CD4-positive, alpha-beta T cell treated with Interleukin-12 subunit alpha and Interleukin-12 subunit beta, for 1 hour (primary cell): ENCODE measurements at regions not wholly inside any gene's neighbourhood (a gene's known extent, or its start where the extent isn't known, plus 50 kb on each side); places are given as distances from the start of the nearest gene placed in this dataset.
"Not testable (repeated sequence)": the region's sequence is repeated elsewhere in the genome, so short reads cannot be mapped to it uniquely, and the experiment has no call there.

Experiments
- DNase-seq: peaks from one replicate; pipeline ENCODE4 v3.0.0-alpha.2; 2020

GRCh38 chr21:35274923-35275322 lies 225.8 kb upstream of the RUNX1 start:
- no peak for DNase-seq

- DNase-seq: no peak
Measured at GRCh38 chr21:35274090-35274489, 225.0 kb upstream of the RUNX1 start.

- DNase-seq: no peak
Measured at GRCh38 chr21:35273333-35273732, 224.2 kb upstream of the RUNX1 start.

GRCh38 chr21:35271344-35272118 lies 222.4 kb upstream of the RUNX1 start:
- DNase-seq: not testable (repeated sequence)

- no peak for DNase-seq
Measured at GRCh38 chr21:35268817-35269216, 219.7 kb upstream of the RUNX1 start.

GRCh38 chr21:35268261-35268660 lies 219.2 kb upstream of the RUNX1 start:
- DNase-seq: no peak

GRCh38 chr21:35266546-35266945 lies 217.4 kb upstream of the RUNX1 start:
- no peak for DNase-seq

GRCh38 chr21:35265170-35265877 lies 216.2 kb upstream of the RUNX1 start:
- no peak for DNase-seq

GRCh38 chr21:35259457-35259856 lies 210.4 kb upstream of the RUNX1 start:
- DNase-seq: no peak

GRCh38 chr21:35258521-35258920 lies 209.4 kb upstream of the RUNX1 start:
- no peak for DNase-seq

GRCh38 chr21:35257413-35257812 lies 208.3 kb upstream of the RUNX1 start:
- no peak for DNase-seq

GRCh38 chr21:35256468-35256988 lies 207.4 kb upstream of the RUNX1 start:
- no peak for DNase-seq

GRCh38 chr21:35254765-35255138 lies 205.7 kb upstream of the RUNX1 start:
- DNase-seq: no peak

GRCh38 chr21:35254006-35254764 lies 205.1 kb upstream of the RUNX1 start:
- DNase-seq: no peak

GRCh38 chr21:35252831-35253230 lies 203.7 kb upstream of the RUNX1 start:
- no peak for DNase-seq

- DNase-seq: no peak
Measured at GRCh38 chr21:35249636-35250035, 200.5 kb upstream of the RUNX1 start.

GRCh38 chr21:35245879-35246278 lies 196.8 kb upstream of the RUNX1 start:
- no peak for DNase-seq

GRCh38 chr21:35244514-35244913 lies 195.4 kb upstream of the RUNX1 start:
- DNase-seq: no peak

GRCh38 chr21:35243171-35243570 lies 194.1 kb upstream of the RUNX1 start:
- no peak for DNase-seq

- DNase-seq: no peak
Measured at GRCh38 chr21:35239811-35240219, 190.7 kb upstream of the RUNX1 start.

GRCh38 chr21:35238119-35238518 lies 189.0 kb upstream of the RUNX1 start:
- no peak for DNase-seq

- no peak for DNase-seq
Measured at GRCh38 chr21:35237287-35237686, 188.2 kb upstream of the RUNX1 start.

GRCh38 chr21:35236090-35236489 lies 187.0 kb upstream of the RUNX1 start:
- no peak for DNase-seq

- DNase-seq: no peak
Measured at GRCh38 chr21:35234725-35235124, 185.6 kb upstream of the RUNX1 start.
